GM12874 (cell line): ENCODE measurements at regions not wholly inside any gene's neighbourhood (a gene's known extent, or its start where the extent isn't known, plus 50 kb on each side); places are given as distances from the start of the nearest gene placed in this dataset.

Experiments used
- CTCF ChIP-seq: IDR thresholded peaks from 2 replicates; pipeline ENCODE4 v1.5.1; 2011; ENCODE audit warnings: low read depth, mild to moderate bottlenecking, control low read depth, low read length, moderate library complexity; ENCODE audit not compliant: insufficient read depth

GRCh38 chr7:19304086-19304485 lies 158.9 kb upstream of the FERD3L start:
- TF ChIP-seq CTCF, result no peak

- no peak for TF ChIP-seq CTCF
These were observed 157.5 kb upstream of the FERD3L start for GRCh38 chr7:19302731-19303130.

GRCh38 chr7:19296617-19297016 lies 151.4 kb upstream of the FERD3L start:
- TF ChIP-seq CTCF, result no peak

- no peak for TF ChIP-seq CTCF
These were observed 150.2 kb upstream of the FERD3L start for GRCh38 chr7:19295376-19295775.

- no peak for TF ChIP-seq CTCF
These were observed 149.4 kb upstream of the FERD3L start for GRCh38 chr7:19294619-19295018.

GRCh38 chr7:19293431-19293830 lies 148.2 kb upstream of the FERD3L start:
- TF ChIP-seq CTCF, result no peak

GRCh38 chr7:19290968-19291367 lies 145.7 kb upstream of the FERD3L start:
- TF ChIP-seq CTCF, result no peak

GRCh38 chr7:19290066-19290465 lies 144.8 kb upstream of the FERD3L start:
- TF ChIP-seq CTCF, result no peak
